C1 segment of cervical spinal cord (tissue), 14 donors: ENCODE measurements at regions not wholly inside any gene's neighbourhood (a gene's known extent, or its start where the extent isn't known, plus 50 kb on each side); places are given as distances from the start of the nearest gene placed in this dataset.
"Not testable (repeated sequence)": the region's sequence is repeated elsewhere in the genome, so short reads cannot be mapped to it uniquely, and the experiment has no call there.

Experiments
- DNase-seq, 14 donors: peaks; one replicate each; lab custom pipeline; 2025; lab: John Stamatoyannopoulos, UW

- DNase-seq, result no peak
These were observed 58.6 kb upstream of the SLC38A4 start for GRCh38 chr12:46884362-46884761.

- DNase-seq, result no peak
These were observed 60.8 kb upstream of the SLC38A4 start for GRCh38 chr12:46886541-46887041.

- no peak for DNase-seq
These were observed 62.1 kb upstream of the SLC38A4 start for GRCh38 chr12:46887870-46888269.

- no peak for DNase-seq
These were observed 62.8 kb upstream of the SLC38A4 start for GRCh38 chr12:46888568-46888967.

GRCh38 chr12:46891306-46891705 lies 65.5 kb upstream of the SLC38A4 start:
- DNase-seq, result no peak

- no peak for DNase-seq
These were observed 66.4 kb upstream of the SLC38A4 start for GRCh38 chr12:46892034-46892705.

- DNase-seq, result no peak
These were observed 67.1 kb upstream of the SLC38A4 start for GRCh38 chr12:46892887-46893286.

GRCh38 chr12:46893434-46893833 lies 67.6 kb upstream of the SLC38A4 start:
- DNase-seq, result no peak

GRCh38 chr12:46895726-46896125 lies 69.9 kb upstream of the SLC38A4 start:
- DNase-seq, result no peak

GRCh38 chr12:46896680-46897079 lies 70.9 kb upstream of the SLC38A4 start:
- DNase-seq, result no peak

GRCh38 chr12:46898152-46898931 lies 72.5 kb upstream of the SLC38A4 start:
- no peak for DNase-seq

- DNase-seq, result no peak
These were observed 73.2 kb upstream of the SLC38A4 start for GRCh38 chr12:46898989-46899388.

- DNase-seq, result no peak
These were observed 75.1 kb upstream of the SLC38A4 start for GRCh38 chr12:46900734-46901463.

- DNase-seq, result no peak
These were observed 75.8 kb upstream of the SLC38A4 start for GRCh38 chr12:46901464-46902205.

- no peak for DNase-seq
These were observed 77.3 kb upstream of the SLC38A4 start for GRCh38 chr12:46903058-46903457.

- DNase-seq, result no peak
These were observed 78.8 kb upstream of the SLC38A4 start for GRCh38 chr12:46904406-46905238.

GRCh38 chr12:46905239-46905627 lies 79.4 kb upstream of the SLC38A4 start:
- not testable (repeated sequence) for DNase-seq

GRCh38 chr12:46907791-46908190 lies 82.0 kb upstream of the SLC38A4 start:
- DNase-seq, result no peak

GRCh38 chr12:46908236-46908935 lies 82.6 kb upstream of the SLC38A4 start:
- DNase-seq, result no peak
